C4-2B (cell line): ENCODE measurements at regions not wholly inside any gene's neighbourhood (a gene's known extent, or its start where the extent isn't known, plus 50 kb on each side); places are given as distances from the start of the nearest gene placed in this dataset.
"Not testable (repeated sequence)": the region's sequence is repeated elsewhere in the genome, so short reads cannot be mapped to it uniquely, and the experiment has no call there.

Experiments
- H3K27ac ChIP-seq: fragments of 450-650 bp; 2 replicates; pipeline ENCODE4 v1.5.1; 2017
- ZFX ChIP-seq: fragments of 450-650 bp; IDR thresholded peaks from 2 replicates; pipeline ENCODE4 v1.6.1; 2017
- TF ChIP-seq, protein P1 (sequence below): fragments of 450-650 bp; conservative IDR thresholded peaks from 2 replicates; pipeline ENCODE4 v1.5.1; 2017; ENCODE audit warnings: mild to moderate bottlenecking

DNA sequence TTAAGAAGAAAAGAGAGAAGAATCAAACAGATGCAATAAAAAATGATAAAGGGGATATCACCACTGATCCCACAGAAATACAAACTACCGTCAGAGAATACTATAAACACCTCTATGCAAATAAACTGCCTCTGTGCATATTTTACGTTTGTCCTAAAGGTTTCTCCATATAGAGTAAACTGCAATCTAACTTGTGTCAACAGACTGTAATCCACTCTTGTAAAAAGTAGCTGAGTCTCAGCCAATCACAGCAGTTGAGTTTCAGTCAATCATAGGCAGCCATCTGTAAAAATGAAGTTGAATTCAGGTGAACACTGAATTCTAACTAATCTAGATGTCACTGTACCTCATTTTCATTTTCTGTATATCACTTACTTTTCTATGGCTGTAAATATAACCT lies 112.2 kb upstream of the SYNCRIP start:
- TF ChIP-seq, protein P1, sequence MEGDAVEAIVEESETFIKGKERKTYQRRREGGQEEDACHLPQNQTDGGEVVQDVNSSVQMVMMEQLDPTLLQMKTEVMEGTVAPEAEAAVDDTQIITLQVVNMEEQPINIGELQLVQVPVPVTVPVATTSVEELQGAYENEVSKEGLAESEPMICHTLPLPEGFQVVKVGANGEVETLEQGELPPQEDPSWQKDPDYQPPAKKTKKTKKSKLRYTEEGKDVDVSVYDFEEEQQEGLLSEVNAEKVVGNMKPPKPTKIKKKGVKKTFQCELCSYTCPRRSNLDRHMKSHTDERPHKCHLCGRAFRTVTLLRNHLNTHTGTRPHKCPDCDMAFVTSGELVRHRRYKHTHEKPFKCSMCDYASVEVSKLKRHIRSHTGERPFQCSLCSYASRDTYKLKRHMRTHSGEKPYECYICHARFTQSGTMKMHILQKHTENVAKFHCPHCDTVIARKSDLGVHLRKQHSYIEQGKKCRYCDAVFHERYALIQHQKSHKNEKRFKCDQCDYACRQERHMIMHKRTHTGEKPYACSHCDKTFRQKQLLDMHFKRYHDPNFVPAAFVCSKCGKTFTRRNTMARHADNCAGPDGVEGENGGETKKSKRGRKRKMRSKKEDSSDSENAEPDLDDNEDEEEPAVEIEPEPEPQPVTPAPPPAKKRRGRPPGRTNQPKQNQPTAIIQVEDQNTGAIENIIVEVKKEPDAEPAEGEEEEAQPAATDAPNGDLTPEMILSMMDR: no peak
- no peak for TF ChIP-seq ZFX
- H3K27ac ChIP-seq: no peak overlapping the region

DNA sequence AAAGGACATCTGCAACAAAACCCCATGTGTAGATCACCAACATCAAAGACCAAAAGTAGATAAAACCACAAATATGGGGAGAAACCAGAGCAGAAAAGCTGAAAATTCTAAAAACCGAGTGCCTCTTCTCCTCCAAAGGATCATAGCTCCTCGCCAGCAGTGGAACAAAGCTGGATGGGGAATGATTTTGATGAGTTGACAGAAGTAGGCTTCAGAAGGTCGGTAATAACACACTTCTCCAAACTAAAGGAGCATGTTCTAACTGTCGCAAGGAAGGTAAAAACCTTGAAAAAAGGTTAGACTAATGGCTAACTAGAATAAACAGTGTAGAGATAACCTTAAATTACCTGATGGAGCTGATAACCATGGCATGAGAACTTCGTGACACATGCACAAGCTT lies 109.9 kb upstream of the SYNCRIP start:
- H3K27ac ChIP-seq: no peak overlapping the region
- no peak for TF ChIP-seq ZFX
- TF ChIP-seq, protein P1: no peak

DNA sequence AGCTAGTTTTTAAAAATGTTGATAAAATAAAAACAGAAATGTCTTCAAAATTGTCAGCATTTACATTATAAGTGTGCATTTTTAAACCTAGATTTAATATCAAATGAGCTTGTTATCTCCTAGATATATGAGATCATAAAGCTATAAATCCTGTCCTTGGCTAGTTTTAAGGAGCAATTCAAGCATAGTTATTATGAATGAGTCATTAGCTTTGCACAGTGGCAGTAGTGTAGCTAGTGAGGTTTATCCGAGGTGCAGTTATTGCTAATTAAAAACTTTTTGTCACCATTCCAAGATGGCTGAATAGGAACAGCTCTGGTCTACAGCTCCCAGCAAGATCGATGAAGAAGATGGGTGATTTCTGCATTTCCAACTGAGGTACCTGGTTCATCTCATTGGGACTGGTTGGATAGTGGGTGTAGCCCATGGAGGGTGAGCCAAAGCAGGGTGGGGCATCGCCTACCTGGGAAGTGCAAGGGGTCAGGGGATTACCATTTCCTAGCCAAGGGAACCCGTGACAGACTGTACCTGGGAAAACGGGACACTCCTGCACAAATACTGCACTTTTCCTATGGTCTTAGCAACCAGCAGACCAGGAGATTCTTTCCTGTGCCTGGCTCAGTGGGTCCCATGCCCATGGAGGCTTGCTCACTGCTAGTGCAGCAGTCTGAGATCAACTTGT lies 108.8 kb upstream of the SYNCRIP start:
- TF ChIP-seq, protein P1: no peak
- no peak for TF ChIP-seq ZFX

DNA sequence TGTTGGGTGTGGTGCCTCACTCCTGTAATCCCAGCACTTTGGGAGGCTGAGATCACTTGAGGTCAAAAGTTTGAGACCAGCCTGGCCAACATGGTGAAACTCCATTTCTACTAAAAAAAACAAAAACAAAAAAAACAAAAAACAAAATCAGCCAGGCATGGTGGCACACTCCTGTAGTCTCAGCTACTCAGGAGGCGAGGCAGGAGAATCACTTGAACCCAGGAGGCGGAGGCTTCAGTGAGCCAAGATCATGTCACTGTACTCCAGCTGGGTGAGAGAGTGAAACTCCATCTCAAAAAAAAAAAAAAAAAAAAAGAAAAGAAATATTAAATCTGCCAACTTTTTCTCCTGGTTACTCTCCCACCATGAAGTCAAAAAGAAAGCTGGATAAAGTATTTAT lies 107.5 kb upstream of the SYNCRIP start:
- H3K27ac ChIP-seq: not testable (repeated sequence)

More for the DNA sequence above, 108.8 kb upstream of the SYNCRIP start:
- H3K27ac ChIP-seq: no peak overlapping the region

DNA sequence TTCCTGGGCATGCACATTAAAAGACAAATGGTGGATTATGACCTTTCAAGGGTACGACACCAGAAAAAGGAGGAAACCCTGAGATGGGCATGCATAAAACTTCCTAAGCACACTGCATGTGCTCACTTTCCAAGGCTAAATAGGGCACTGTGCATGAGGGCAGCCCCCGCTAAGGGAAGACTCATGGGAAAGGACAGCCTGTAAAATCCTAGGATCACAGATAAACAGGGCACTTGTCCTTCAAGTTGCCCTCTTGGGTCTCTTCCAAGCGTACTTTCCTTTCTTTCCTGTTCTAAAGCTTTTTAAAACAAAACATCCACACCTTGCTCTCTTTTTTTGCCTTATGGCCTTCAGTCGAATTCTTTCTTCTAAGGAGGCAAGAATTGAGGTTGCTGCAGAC lies 106.5 kb upstream of the SYNCRIP start:
- no peak for TF ChIP-seq ZFX
- TF ChIP-seq, protein P1: no peak
- H3K27ac ChIP-seq: no peak overlapping the region

DNA sequence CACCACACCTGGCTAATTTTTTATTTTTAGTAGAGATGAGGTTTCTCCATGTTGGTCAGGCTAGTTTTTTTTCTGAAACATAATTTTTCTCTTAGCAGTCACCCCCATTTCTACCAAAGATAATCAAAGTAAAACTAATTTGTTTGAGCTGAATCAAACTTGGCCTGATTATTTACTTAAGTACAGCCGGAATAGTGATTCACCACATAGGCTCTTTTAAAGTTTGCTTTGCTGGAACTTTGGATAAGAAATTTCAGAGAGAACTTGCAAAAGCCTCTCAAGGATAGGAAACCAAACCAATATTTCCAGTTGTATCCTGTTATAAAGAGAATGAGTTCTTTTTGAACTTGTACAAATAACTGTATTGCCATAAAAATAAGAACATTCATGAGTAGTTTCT lies 105.0 kb upstream of the SYNCRIP start:
- H3K27ac ChIP-seq: no peak overlapping the region
- no peak for TF ChIP-seq ZFX
- TF ChIP-seq, protein P1: no peak

DNA sequence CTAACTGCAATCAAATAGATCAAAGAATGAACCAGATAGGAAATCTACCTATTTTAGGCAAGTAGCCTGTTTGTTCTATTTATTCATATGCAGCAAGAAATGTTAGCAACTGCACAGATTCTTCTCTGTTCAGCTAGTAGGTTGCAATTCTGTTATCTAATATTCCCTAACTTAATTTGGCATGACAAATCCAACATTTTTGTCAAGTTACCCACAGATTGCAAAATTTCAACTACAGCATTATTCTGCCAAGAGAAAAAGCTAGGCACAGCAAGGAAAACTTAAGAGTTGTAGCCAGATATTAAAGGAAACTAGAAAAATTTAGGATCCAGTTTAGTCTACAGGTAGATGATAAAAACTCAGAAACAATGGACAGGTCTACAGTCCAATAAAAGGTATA lies 104.4 kb upstream of the SYNCRIP start:
- TF ChIP-seq ZFX: no peak
- TF ChIP-seq, protein P1: no peak
- no peak overlapping the region for H3K27ac ChIP-seq

DNA sequence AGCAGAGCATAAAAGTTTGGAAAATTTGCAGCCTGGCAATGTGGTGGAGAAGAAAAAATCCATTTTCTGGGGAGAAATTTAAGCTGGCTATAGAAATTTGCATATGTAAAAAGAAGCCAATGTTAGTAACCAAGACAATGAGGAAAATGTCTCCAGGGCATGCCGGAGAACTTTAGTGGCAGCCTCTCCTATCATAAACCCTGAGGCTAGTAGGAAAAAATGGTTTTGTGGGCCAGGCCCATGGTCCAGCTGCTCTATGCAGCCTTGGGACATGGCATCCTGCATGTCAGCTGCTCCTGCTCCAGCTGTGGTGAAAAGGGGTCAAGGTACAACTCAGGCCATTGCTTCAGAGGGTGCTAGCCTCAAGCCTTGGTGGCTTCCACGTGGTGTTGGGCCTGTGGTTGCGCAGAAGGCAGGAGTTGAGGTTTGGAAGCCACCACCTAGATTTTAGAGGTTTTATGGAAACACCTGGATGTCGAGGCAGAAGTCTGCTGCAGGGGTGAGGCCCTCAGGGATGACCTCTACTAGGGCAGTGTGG lies 101.8 kb upstream of the SYNCRIP start:
- no peak overlapping the region for H3K27ac ChIP-seq
- TF ChIP-seq, protein P1: no peak
- TF ChIP-seq ZFX: no peak
